ENCODE measurements at regions not wholly inside any gene's neighbourhood (a gene's known extent, or its start where the extent isn't known, plus 50 kb on each side); places are given as distances from the start of the nearest gene placed in this dataset.
"Not testable (repeated sequence)": the region's sequence is repeated elsewhere in the genome, so short reads cannot be mapped to it uniquely, and the experiment has no call there.

DNA sequence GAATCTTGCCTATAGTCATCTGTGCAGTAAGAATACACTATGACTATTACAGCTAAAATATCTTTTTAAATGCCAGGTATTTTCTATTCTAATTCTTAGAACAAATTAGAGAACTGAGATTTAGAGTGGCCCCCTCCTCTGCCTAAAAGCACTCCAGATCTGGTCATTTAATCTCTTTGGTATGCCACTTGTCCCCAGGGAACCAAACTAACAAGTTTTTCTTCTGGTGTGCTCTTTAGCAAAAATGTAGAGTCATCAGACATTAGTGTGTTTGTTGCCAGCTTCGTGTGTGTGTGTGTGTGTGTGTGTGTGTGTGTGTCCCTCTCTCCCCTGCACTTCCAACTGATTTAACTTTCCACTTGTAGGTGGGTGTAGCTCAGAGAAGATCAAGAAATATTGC is 117.8 kb downstream of the SPDYE17 start:
- TF ChIP-seq, protein P1, sequence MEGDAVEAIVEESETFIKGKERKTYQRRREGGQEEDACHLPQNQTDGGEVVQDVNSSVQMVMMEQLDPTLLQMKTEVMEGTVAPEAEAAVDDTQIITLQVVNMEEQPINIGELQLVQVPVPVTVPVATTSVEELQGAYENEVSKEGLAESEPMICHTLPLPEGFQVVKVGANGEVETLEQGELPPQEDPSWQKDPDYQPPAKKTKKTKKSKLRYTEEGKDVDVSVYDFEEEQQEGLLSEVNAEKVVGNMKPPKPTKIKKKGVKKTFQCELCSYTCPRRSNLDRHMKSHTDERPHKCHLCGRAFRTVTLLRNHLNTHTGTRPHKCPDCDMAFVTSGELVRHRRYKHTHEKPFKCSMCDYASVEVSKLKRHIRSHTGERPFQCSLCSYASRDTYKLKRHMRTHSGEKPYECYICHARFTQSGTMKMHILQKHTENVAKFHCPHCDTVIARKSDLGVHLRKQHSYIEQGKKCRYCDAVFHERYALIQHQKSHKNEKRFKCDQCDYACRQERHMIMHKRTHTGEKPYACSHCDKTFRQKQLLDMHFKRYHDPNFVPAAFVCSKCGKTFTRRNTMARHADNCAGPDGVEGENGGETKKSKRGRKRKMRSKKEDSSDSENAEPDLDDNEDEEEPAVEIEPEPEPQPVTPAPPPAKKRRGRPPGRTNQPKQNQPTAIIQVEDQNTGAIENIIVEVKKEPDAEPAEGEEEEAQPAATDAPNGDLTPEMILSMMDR (IDR thresholded peaks at IDR 0.05; ENCODE audit: low read depth, low read length): not testable (repeated sequence)
- TF ChIP-seq EZH2phosphoT487 (IDR thresholded peaks at IDR 0.05; ENCODE audit: low read depth): not testable (repeated sequence)
